AG04450 (cell line): ENCODE measurements at regions not wholly inside any gene's neighbourhood (a gene's known extent, or its start where the extent isn't known, plus 50 kb on each side); places are given as distances from the start of the nearest gene placed in this dataset.

Experiments
- CTCF ChIA-PET: fragments of 300-600, 350-600 bp; formaldehyde crosslinking; extraction: SDS; loops from one replicate; lab custom pipeline; 2022; ENCODE audit warnings: antibody characterized with exemption, inconsistent platforms; lab: Charles Lee
- POLR2A ChIA-PET: fragments of 350-600 bp; formaldehyde crosslinking; extraction: SDS; loops from one replicate; lab custom pipeline; 2021; ENCODE audit warnings: antibody characterized with exemption, inconsistent platforms; lab: Yijun Ruan, JAX
- DNase-seq: peaks from one replicate; pipeline ENCODE4 v3.0.0-alpha.2; 2011; ENCODE audit warnings: low read depth, low spot score
- H3K27ac ChIP-seq: one replicate; pipeline ENCODE4 v1.5.1; 2012; ENCODE audit warnings: low read depth, low read length, control low read depth
- H3K27me3 ChIP-seq: one replicate; pipeline ENCODE4 v1.6.0; 2012; ENCODE audit warnings: low read length; ENCODE audit not compliant: control insufficient read depth, insufficient read depth
- H3K4me3 ChIP-seq: 2 replicates; pipeline ENCODE4 v1.5.1; 2011; ENCODE audit warnings: mild to moderate bottlenecking, low read depth, low read length, control low read depth
- H3K9me3 ChIP-seq: 2 replicates; pipeline ENCODE4 v1.5.1; 2012; ENCODE audit warnings: low read length; ENCODE audit not compliant: control insufficient read depth, insufficient read depth
- CTCF ChIP-seq: IDR thresholded peaks from 2 replicates; pipeline ENCODE4 v1.5.1; 2011; ENCODE audit warnings: low read depth, low read length, control low read depth, inconsistent platforms

GRCh38 chr1:96962216-96962615 is 240.6 kb downstream of the PTBP2 start:
- Histone ChIP-seq H3K9me3 (no peaks in the 10 kb centered on the region), H3K27ac (no peak overlapping the region), H3K4me3 (no peak overlapping the region), H3K27me3 (no peaks in the 10 kb centered on the region)
- no peak for DNase-seq
- POLR2A ChIA-PET: no interaction called here
- CTCF ChIA-PET: interaction anchor here (0.5 kb wide), 1 partner anchor 120 kb away, joined by 3 read pairs; no protein-coding TSS in a partner anchor
- no peak for TF ChIP-seq CTCF

GRCh38 chr1:96962751-96963211 is 241.2 kb downstream of the PTBP2 start:
- Histone ChIP-seq H3K27me3 (no peaks in the 10 kb centered on the region), H3K27ac (no peak overlapping the region), H3K9me3 (no peaks in the 10 kb centered on the region), H3K4me3 (no peak overlapping the region)
- ChIA-PET CTCF (interaction anchor here (1.1 to 1.6 kb wide), 2 partner anchors 88 to 1089 kb away, joined by 3 read pairs; no protein-coding TSS in a partner anchor), POLR2A (no interaction called here)
- DNase-seq: no peak
- no peak for TF ChIP-seq CTCF

- Histone ChIP-seq H3K27me3 (no peaks in the 10 kb centered on the region), H3K27ac (no peak overlapping the region), H3K4me3 (no peak overlapping the region), H3K9me3 (no peaks in the 10 kb centered on the region)
- ChIA-PET POLR2A (no interaction called here), CTCF (interaction anchor here (0.7 to 1.7 kb wide), 7 partner anchors 84 to 1089 kb away, joined by 3 to 9 read pairs (median 4); no protein-coding TSS in a partner anchor)
- no peak for TF ChIP-seq CTCF
- no peak for DNase-seq
These were observed 243.2 kb downstream of the PTBP2 start for GRCh38 chr1:96964761-96965160.

- Histone ChIP-seq H3K4me3 (peak overlapping the region; percentile 17; the same call in 1 of the 2 replicates), H3K9me3 (no peaks in the 10 kb centered on the region), H3K27ac (no peak overlapping the region), H3K27me3 (no peaks in the 10 kb centered on the region)
- TF ChIP-seq CTCF: peak; percentile 96
- ChIA-PET CTCF (interaction anchor here (0.6 to 0.9 kb wide), 12 partner anchors 9 to 1434 kb away, joined by 3 to 6 read pairs (median 4); no protein-coding TSS in a partner anchor), POLR2A (no interaction called here)
- peak; percentile 49 for DNase-seq
These were observed 245.1 kb downstream of the PTBP2 start for GRCh38 chr1:96966536-96967138.

GRCh38 chr1:96967311-96967710 is 245.7 kb downstream of the PTBP2 start:
- CTCF ChIA-PET: interaction anchor here (0.6 to 0.9 kb wide), 12 partner anchors 9 to 1434 kb away, joined by 3 to 6 read pairs (median 4); no protein-coding TSS in a partner anchor

More at GRCh38 chr1:96967311-96967710, 245.7 kb downstream of the PTBP2 start:
- Histone ChIP-seq H3K27me3 (no peaks in the 10 kb centered on the region), H3K27ac (no peak overlapping the region), H3K4me3 (no peak overlapping the region), H3K9me3 (no peaks in the 10 kb centered on the region)
- DNase-seq: no peak
- TF ChIP-seq CTCF: no peak
- POLR2A ChIA-PET: no interaction called here
